ENCODE measurements at regions not wholly inside any gene's neighbourhood (a gene's known extent, or its start where the extent isn't known, plus 50 kb on each side); places are given as distances from the start of the nearest gene placed in this dataset.

GRCh38 chr6:21864206-21864605, 270.7 kb downstream of the SOX4 start:
- H3K27me3 ChIP-seq (ENCODE audit: control insufficient read depth, insufficient read depth, low read length): no peaks in the 10 kb centered on the region
- H3K9me3 ChIP-seq (ENCODE audit: control insufficient read depth, insufficient read depth, low read length): no peaks in the 10 kb centered on the region
- DNase-seq (no peak), ATAC-seq (ENCODE audit: low read depth) (no peak)
- no peak overlapping the region for H2AFZ ChIP-seq (replicated peaks; ENCODE audit: low read length, poor library complexity)
- dilution Hi-C loops (cut with HindIII; ENCODE audit: low sequenced_read_pairs, unreplicated experiment): no loop called here
- H4K20me1 ChIP-seq (ENCODE audit: insufficient read depth, low read length): no peaks in the 10 kb centered on the region
- ChIA-PET CTCF (no interaction called here), POLR2A (ENCODE audit: unreplicated experiment) (interaction anchor here (0.6 kb wide), 1 partner anchor 987 kb away, joined by 10 read pairs; no protein-coding TSS in a partner anchor)
- intact Hi-C loops (cut with micrococcal nuclease): no loop called here
- no peak overlapping the region for H2BK120ac ChIP-seq (ENCODE audit: low read depth, low read length)
- no peak overlapping the region for H3K27ac ChIP-seq (ENCODE audit: insufficient read depth, low read length)
- H2BK20ac ChIP-seq (ENCODE audit: low read depth, low read length): no peak overlapping the region
- no peak for TF ChIP-seq CEBPB (IDR thresholded peaks at IDR 0.05; ENCODE audit: low read depth, low read length)
- TF ChIP-seq BHLHE40 (IDR thresholded peaks at IDR 0.05; ENCODE audit: low read depth, low read length): no peak
- no peak for TF ChIP-seq NFE2L2 (IDR thresholded peaks at IDR 0.05; ENCODE audit: low read depth, low read length)
- TF ChIP-seq MAFK (IDR thresholded peaks at IDR 0.05; ENCODE audit: low read depth, low read length): no peak
- H3K4me3 ChIP-seq (ENCODE audit: insufficient read depth, low read depth, low read length): no peak overlapping the region
- H2AK5ac ChIP-seq (ENCODE audit: low read depth, low read length): no peak overlapping the region
- no peak overlapping the region for H2BK5ac ChIP-seq (ENCODE audit: low read depth, low read length, poor library complexity, severe bottlenecking)
- in situ Hi-C loops (cut with MboI; ENCODE audit: low sequenced_read_pairs): no loop called here
- H3K36me3 ChIP-seq (ENCODE audit: control insufficient read depth, insufficient read depth, low read length): peaks cover 1% of the 10 kb centered on the region; the same call in 1 of the 2 replicates
- no peak overlapping the region for H4K8ac ChIP-seq (ENCODE audit: low read depth in 2 of 2, low read length in 2 of 2)
- no peak overlapping the region for H4K91ac ChIP-seq (ENCODE audit: insufficient read depth, low read depth, low read length)
- no peak overlapping the region for H3K4me2 ChIP-seq (ENCODE audit: low read depth, low read length)
- H3K4ac ChIP-seq (ENCODE audit: low read depth, low read length): no peak overlapping the region
- BruUV-seq (replicated peaks): no TSS peak
- H3K4me1 ChIP-seq (ENCODE audit: control insufficient read depth, insufficient read depth, low read length): no peaks in the 10 kb centered on the region
- no peak overlapping the region for H3K56ac ChIP-seq (ENCODE audit: extremely low read depth, insufficient read depth, low read length)
- H3K9ac ChIP-seq (ENCODE audit: low read depth, low read length): no peak overlapping the region
- no peak overlapping the region for H3K23ac ChIP-seq (ENCODE audit: low read depth, low read length)
- H2BK15ac ChIP-seq (ENCODE audit: low read depth, low read length): no peak overlapping the region
- no peak overlapping the region for H3K14ac ChIP-seq (replicated peaks; ENCODE audit: low read depth, low read length)
- H3K18ac ChIP-seq (ENCODE audit: low read depth, low read length): no peak overlapping the region
- no peak overlapping the region for H4K5ac ChIP-seq (ENCODE audit: low read depth, low read length)
- no peaks in the 10 kb centered on the region for H3K79me1 ChIP-seq (ENCODE audit: low read depth in 1 of 2, low read length in 2 of 2)
- no CpG with 5 or more reads among the region's 2 CpGs for WGBS, 2 experiments (ENCODE audit: extremely low coverage in 2 of 2, insufficient read length in 1 of 2)
- no peak overlapping the region for H2AK9ac ChIP-seq (replicated peaks; ENCODE audit: low read depth, low read length, poor library complexity)
- H3K9me1 ChIP-seq (ENCODE audit: insufficient read depth, low read length): peaks cover 4% of the 10 kb centered on the region; the same call in 1 of the 2 replicates
